ENCODE measurements at regions not wholly inside any gene's neighbourhood (a gene's known extent, or its start where the extent isn't known, plus 50 kb on each side); places are given as distances from the start of the nearest gene placed in this dataset.
A peak's percentile ranks its signal among the peaks of the same experiment; 100 is the strongest.

DNA sequence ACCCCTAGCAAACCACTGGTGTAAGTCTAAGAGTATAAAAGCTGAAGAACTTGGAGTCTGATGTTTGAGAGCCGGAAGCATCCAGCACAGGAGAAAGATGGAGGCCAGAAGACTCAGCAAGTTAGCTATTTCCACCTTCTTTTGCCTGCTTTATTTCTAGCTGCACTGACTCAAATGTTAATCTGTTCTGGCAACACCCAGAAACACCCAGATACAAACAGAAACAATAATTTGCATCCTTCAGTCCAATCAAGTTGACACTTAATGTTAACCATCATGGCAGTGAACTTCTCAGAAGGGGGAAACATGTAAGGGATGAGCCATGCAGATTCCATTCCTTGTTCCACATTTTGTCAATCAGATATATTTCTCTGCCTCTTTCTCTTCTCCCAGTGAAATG, 101.8 kb upstream of the FERD3L start:
- H3K9me3 Mint-ChIP-seq = peaks cover 8% of the 10 kb centered on the region
- no peak overlapping the region for H3K27ac Mint-ChIP-seq
- TF ChIP-seq, protein P1, sequence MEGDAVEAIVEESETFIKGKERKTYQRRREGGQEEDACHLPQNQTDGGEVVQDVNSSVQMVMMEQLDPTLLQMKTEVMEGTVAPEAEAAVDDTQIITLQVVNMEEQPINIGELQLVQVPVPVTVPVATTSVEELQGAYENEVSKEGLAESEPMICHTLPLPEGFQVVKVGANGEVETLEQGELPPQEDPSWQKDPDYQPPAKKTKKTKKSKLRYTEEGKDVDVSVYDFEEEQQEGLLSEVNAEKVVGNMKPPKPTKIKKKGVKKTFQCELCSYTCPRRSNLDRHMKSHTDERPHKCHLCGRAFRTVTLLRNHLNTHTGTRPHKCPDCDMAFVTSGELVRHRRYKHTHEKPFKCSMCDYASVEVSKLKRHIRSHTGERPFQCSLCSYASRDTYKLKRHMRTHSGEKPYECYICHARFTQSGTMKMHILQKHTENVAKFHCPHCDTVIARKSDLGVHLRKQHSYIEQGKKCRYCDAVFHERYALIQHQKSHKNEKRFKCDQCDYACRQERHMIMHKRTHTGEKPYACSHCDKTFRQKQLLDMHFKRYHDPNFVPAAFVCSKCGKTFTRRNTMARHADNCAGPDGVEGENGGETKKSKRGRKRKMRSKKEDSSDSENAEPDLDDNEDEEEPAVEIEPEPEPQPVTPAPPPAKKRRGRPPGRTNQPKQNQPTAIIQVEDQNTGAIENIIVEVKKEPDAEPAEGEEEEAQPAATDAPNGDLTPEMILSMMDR (IDR thresholded peaks at IDR 0.05; ENCODE audit: unreplicated experiment in 3 of 3) = no peak
- H3K27me3 Mint-ChIP-seq (ENCODE audit: low read depth) = no peaks in the 10 kb centered on the region
- no peak overlapping the region for H3K4me3 Mint-ChIP-seq
- peaks cover 26% of the 10 kb centered on the region for H3K4me1 Mint-ChIP-seq
- H3K36me3 Mint-ChIP-seq (ENCODE audit: low read depth) = no peaks in the 10 kb centered on the region

DNA sequence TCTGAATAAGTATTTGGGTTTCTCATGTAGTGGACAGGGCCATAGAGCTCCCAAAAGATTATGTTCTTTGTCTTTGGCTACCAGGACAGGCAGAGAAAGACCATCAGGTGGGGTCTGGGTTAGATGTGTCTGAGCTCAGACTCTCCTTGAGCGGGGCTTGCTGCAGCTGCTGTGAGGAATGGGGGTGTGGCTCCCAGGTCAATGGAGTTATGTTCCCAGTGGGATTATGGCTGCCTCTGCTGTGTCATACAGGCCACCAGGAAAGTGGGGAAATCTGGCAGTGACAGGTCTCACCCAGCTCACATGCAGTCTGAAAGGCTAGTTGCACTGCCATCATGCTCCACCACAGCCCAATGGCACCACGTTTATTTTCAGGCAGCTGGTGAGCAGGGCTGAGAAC, 97.0 kb upstream of the FERD3L start:
- peaks cover 29% of the 10 kb centered on the region for H3K9me3 Mint-ChIP-seq
- H3K27ac Mint-ChIP-seq = no peak overlapping the region
- peaks cover 15% of the 10 kb centered on the region for H3K4me1 Mint-ChIP-seq
- H3K36me3 Mint-ChIP-seq (ENCODE audit: low read depth) = no peaks in the 10 kb centered on the region
- TF ChIP-seq, protein P1 (IDR thresholded peaks at IDR 0.05; ENCODE audit: unreplicated experiment in 3 of 3) = no peak
- no peaks in the 10 kb centered on the region for H3K27me3 Mint-ChIP-seq (ENCODE audit: low read depth)
- H3K4me3 Mint-ChIP-seq = no peak overlapping the region

DNA sequence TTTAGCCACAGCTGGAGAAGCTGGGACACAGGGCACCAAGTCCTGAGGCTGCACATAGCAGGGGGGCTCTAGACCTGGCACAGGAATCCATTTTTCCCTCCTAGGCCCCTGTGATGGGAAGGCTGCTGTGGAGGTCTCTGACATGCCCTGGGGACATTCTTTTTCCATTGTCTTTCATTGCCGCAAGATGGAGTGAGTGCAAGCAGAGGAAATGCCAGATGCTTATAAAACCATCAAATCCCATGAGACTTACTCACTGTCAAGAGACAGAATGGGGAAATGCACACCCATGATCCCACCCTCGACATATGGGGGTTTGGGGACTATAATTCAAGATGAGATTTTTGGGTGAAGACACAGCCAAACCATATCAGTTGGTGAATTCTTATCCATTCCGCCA, 94.7 kb upstream of the FERD3L start:
- Mint-ChIP-seq H3K9me3 (peaks cover 33% of the 10 kb centered on the region), H3K4me1 (peaks cover 15% of the 10 kb centered on the region), H3K27me3 (ENCODE audit: low read depth) (no peaks in the 10 kb centered on the region), H3K4me3 (no peak overlapping the region), H3K27ac (no peak overlapping the region), H3K36me3 (ENCODE audit: low read depth) (no peaks in the 10 kb centered on the region)
- TF ChIP-seq, protein P1 (IDR thresholded peaks at IDR 0.05; ENCODE audit: unreplicated experiment in 3 of 3) = no peak

DNA sequence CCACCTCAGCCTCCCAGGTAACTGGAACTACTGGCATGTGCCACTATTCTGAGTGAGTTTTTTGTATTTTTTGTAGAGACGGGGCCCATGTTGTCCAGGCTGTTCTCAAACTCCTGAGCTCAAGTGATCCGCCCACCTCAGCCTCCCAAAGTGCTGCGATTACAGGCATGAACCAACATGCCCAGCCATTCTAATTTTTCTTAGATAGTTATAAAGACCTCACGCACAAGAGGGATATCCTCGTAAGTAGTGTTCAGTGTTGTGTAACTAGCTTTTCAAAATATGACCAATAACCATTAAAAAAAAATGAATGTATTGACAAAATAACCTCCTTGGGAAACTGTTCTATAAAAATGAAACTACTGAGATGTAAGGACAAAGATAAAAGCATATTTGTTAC, 90.5 kb upstream of the FERD3L start:
- no peak overlapping the region for H3K4me3 Mint-ChIP-seq
- no peaks in the 10 kb centered on the region for H3K27me3 Mint-ChIP-seq (ENCODE audit: low read depth)
- H3K4me1 Mint-ChIP-seq = no peaks in the 10 kb centered on the region
- H3K27ac Mint-ChIP-seq = no peak overlapping the region
- TF ChIP-seq, protein P1 (IDR thresholded peaks at IDR 0.05; ENCODE audit: unreplicated experiment in 3 of 3) = no peak
- peaks cover 20% of the 10 kb centered on the region for H3K9me3 Mint-ChIP-seq
- H3K36me3 Mint-ChIP-seq (ENCODE audit: low read depth) = no peaks in the 10 kb centered on the region

DNA sequence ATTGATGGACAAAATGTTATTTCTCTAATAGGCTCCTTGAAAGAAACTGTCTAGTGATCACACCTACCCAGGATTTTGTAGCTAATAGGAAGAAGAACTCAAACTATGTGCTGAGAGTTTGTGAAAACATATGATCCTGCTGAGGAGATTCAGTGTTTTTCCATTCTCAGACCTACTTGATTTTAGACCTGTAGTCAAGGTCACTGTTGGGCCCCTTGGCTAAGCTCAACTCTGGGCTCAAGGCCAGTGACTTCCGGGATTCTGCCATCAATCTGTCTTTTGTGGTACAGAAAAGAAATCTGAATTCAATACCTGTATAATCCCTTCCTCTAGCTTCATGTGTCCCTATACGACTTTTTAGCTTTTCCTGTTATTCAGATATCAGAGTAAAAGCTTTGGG, 79.7 kb upstream of the FERD3L start:
- Mint-ChIP-seq H3K27me3 (ENCODE audit: low read depth) (no peaks in the 10 kb centered on the region), H3K4me1 (no peaks in the 10 kb centered on the region), H3K9me3 (peaks cover 25% of the 10 kb centered on the region), H3K36me3 (ENCODE audit: low read depth) (no peaks in the 10 kb centered on the region), H3K27ac (no peak overlapping the region), H3K4me3 (no peak overlapping the region)
- TF ChIP-seq, protein P1 (IDR thresholded peaks at IDR 0.05; ENCODE audit: unreplicated experiment in 3 of 3) = no peak

DNA sequence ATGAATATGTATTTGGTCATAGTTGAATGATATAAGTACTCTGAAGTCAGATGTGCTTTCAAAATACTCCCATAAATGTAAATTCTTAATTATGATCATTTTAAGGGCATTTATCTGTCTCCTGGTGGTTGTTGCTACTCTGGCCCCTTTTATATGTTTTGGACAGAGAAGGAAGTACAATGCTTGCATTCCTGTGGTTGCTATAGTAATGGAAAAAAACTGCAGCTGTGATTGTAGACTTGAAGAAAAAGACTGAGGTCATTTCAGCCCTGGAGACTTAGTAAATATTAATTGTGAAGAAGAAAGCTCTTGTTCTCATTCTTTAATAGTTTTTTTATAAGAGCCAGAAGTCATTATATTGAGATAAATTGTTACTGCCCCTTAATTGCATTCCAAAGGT, 70.2 kb upstream of the FERD3L start:
- peaks cover 10% of the 10 kb centered on the region for H3K4me1 Mint-ChIP-seq
- no peaks in the 10 kb centered on the region for H3K36me3 Mint-ChIP-seq (ENCODE audit: low read depth)
- peaks cover 3% of the 10 kb centered on the region for H3K9me3 Mint-ChIP-seq
- H3K27me3 Mint-ChIP-seq (ENCODE audit: low read depth) = no peaks in the 10 kb centered on the region
- peak overlapping the region in 2 of 3 experiments; percentile 0 to 2 for H3K27ac Mint-ChIP-seq
- TF ChIP-seq, protein P1 (IDR thresholded peaks at IDR 0.05; ENCODE audit: unreplicated experiment in 3 of 3) = no peak
- no peak overlapping the region for H3K4me3 Mint-ChIP-seq
